ENCODE measurements at regions not wholly inside any gene's neighbourhood (a gene's known extent, or its start where the extent isn't known, plus 50 kb on each side); places are given as distances from the start of the nearest gene placed in this dataset.

- TF ChIP-seq ZNF703 (CRISPR knock-in tag; IDR thresholded peaks at IDR 0.05; ENCODE audit: borderline replicate concordance) (no peak), ZNF749 (CRISPR knock-in tag; IDR thresholded peaks at IDR 0.05; ENCODE audit: borderline replicate concordance) (no peak), ZNF275 (CRISPR knock-in tag; IDR thresholded peaks at IDR 0.05; ENCODE audit: borderline replicate concordance) (no peak)
Measured at GRCh38 chr1:238466459-238466858, 575.7 kb upstream of the ZP4 start (continued).

- Histone ChIP-seq H3K9ac (ENCODE audit: insufficient read depth, low read depth, low read length) (no peak overlapping the region), H3K4me2 (ENCODE audit: low read depth, low read length) (no peak overlapping the region), H3K9me3 (ENCODE audit: low read length) (peaks cover 93% of the 10 kb centered on the region), H3K36me3 (replicated peaks in 1 of 2; ENCODE audit: control insufficient read depth in 1 of 2, insufficient read depth in 2 of 2, low read length in 2 of 2) (no peaks in the 10 kb centered on the region), H2AFZ (ENCODE audit: low read length) (no peak overlapping the region), H3K4me1 (ENCODE audit: insufficient read depth, low read length) (no peaks in the 10 kb centered on the region), H4K20me1 (ENCODE audit: insufficient read depth, low read length) (no peaks in the 10 kb centered on the region), H3K27ac (ENCODE audit: extremely low read length, insufficient read depth, low read length) (no peak overlapping the region), H3K79me2 (ENCODE audit: insufficient read depth, low read length) (no peaks in the 10 kb centered on the region), H3K27me3 (ENCODE audit: control insufficient read depth in 1 of 2, insufficient read depth in 2 of 2, low read length in 2 of 2) (no peaks in the 10 kb centered on the region), H3K4me3 (replicated peaks in 1 of 3; ENCODE audit: insufficient read depth in 1 of 3, low read depth in 2 of 3, low read length in 3 of 3) (no peak overlapping the region)
- 21% methylated on average over 3 of the region's 3 CpGs for WGBS (ENCODE audit: low lambda C conversion rate)
- intact Hi-C loops (cut with micrococcal nuclease; ENCODE audit: unreplicated experiment) (no loop called here), in situ Hi-C loops (cut with HindIII; ENCODE audit: extremely low pct_ligation_motif_present, low pct_unique_long_range_greater_than_20kb) (no loop called here)
- DNase-seq (ENCODE audit: low spot score), result no peak
- POLR2A ChIA-PET, result no interaction called here
- no peak for FAIRE-seq
- TF ChIP-seq TEF (CRISPR knock-in tag; IDR thresholded peaks at IDR 0.05), result no peak
- CTCF ChIA-PET (ENCODE audit: low intra/inter-chr PET ratio, low total read pairs), result no interaction called here
- no TSS peak for BruUV-seq (replicated peaks)
- ATAC-seq, result no peak
Measured at GRCh38 chr1:238465449-238465848, 574.7 kb upstream of the ZP4 start.

GRCh38 chr1:238458899-238459298, 568.2 kb upstream of the ZP4 start:
- 6% methylated on average over 5 of the region's 5 CpGs for WGBS (ENCODE audit: low lambda C conversion rate)
- ATAC-seq (no peak), DNase-seq (ENCODE audit: low spot score) (no peak), FAIRE-seq (no peak)
- H3K9ac ChIP-seq (ENCODE audit: insufficient read depth, low read depth, low read length), result no peak overlapping the region
- no peak overlapping the region for H3K4me3 ChIP-seq (replicated peaks in 1 of 3; ENCODE audit: insufficient read depth in 1 of 3, low read depth in 2 of 3, low read length in 3 of 3)
- ChIA-PET CTCF (ENCODE audit: low intra/inter-chr PET ratio, low total read pairs) (no interaction called here), POLR2A (no interaction called here)
- no peaks in the 10 kb centered on the region for H3K4me1 ChIP-seq (ENCODE audit: insufficient read depth, low read length)
- no peaks in the 10 kb centered on the region for H3K36me3 ChIP-seq (replicated peaks in 1 of 2; ENCODE audit: control insufficient read depth in 1 of 2, insufficient read depth in 2 of 2, low read length in 2 of 2)
- no peak overlapping the region for H3K27ac ChIP-seq (ENCODE audit: extremely low read length, insufficient read depth, low read length)
- peaks cover 84% of the 10 kb centered on the region for H3K9me3 ChIP-seq (ENCODE audit: low read length)
- H3K4me2 ChIP-seq (ENCODE audit: low read depth, low read length), result no peak overlapping the region
- H3K79me2 ChIP-seq (ENCODE audit: insufficient read depth, low read length), result no peaks in the 10 kb centered on the region
- no peak for TF ChIP-seq MIER2 (CRISPR knock-in tag; IDR thresholded peaks at IDR 0.05)
- TF ChIP-seq TAF15 (IDR thresholded peaks at IDR 0.05; ENCODE audit: low read depth, low read length, poor library complexity, severe bottlenecking), result no peak
- no peak for TF ChIP-seq HNF4A (CRISPR knock-in tag; IDR thresholded peaks at IDR 0.05)
- no peak for TF ChIP-seq ZNF800 (CRISPR knock-in tag; IDR thresholded peaks at IDR 0.05)
- no peak for TF ChIP-seq NFATC3 (CRISPR knock-in tag; IDR thresholded peaks at IDR 0.05)
- no peak for TF ChIP-seq NFIC (IDR thresholded peaks at IDR 0.05; ENCODE audit: low read length)
- H4K20me1 ChIP-seq (ENCODE audit: insufficient read depth, low read length), result no peaks in the 10 kb centered on the region
- H3K27me3 ChIP-seq (ENCODE audit: control insufficient read depth in 1 of 2, insufficient read depth in 2 of 2, low read length in 2 of 2), result no peaks in the 10 kb centered on the region
- intact Hi-C loops (cut with micrococcal nuclease; ENCODE audit: unreplicated experiment), result no loop called here
- BruUV-seq (replicated peaks), result no TSS peak
- in situ Hi-C loops (cut with HindIII; ENCODE audit: extremely low pct_ligation_motif_present, low pct_unique_long_range_greater_than_20kb), result no loop called here
- no peak overlapping the region for H2AFZ ChIP-seq (ENCODE audit: low read length)
